GM19238 (cell line): ENCODE measurements at regions not wholly inside any gene's neighbourhood (a gene's known extent, or its start where the extent isn't known, plus 50 kb on each side); places are given as distances from the start of the nearest gene placed in this dataset.
"Not testable (repeated sequence)": the region's sequence is repeated elsewhere in the genome, so short reads cannot be mapped to it uniquely, and the experiment has no call there.

Experiments
- DNase-seq: peaks from one replicate; pipeline ENCODE4 v3.0.0; 2011; ENCODE audit warnings: low spot score; ENCODE audit not compliant: insufficient read length

GRCh38 chr6:140711019-140711613 lies 1336.7 kb upstream of the CITED2 start:
- no peak for DNase-seq

DNA sequence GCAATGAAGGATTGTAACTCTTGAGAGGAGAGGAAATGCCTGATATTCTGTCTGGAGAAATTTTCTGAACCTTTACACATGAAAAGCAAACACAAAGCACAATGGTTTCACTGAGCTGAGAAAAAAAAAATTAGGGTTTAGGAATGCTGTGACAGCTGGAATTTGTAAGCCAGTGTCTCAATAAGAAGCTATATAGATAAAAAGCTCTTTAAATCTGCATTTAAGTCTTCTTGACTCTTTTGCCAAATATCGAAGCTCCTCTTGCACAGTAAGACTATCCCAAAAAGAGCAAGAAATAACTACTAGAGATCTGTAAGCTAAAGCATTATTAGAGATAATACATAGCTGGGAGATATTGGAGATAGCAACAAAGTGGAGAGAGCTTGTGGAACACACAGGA lies 1334.0 kb upstream of the CITED2 start:
- no peak for DNase-seq

GRCh38 chr6:140704008-140704407 lies 1329.6 kb upstream of the CITED2 start:
- DNase-seq: not testable (repeated sequence)

- DNase-seq: no peak
These were observed 1323.1 kb upstream of the CITED2 start for GRCh38 chr6:140697585-140697984.

DNA sequence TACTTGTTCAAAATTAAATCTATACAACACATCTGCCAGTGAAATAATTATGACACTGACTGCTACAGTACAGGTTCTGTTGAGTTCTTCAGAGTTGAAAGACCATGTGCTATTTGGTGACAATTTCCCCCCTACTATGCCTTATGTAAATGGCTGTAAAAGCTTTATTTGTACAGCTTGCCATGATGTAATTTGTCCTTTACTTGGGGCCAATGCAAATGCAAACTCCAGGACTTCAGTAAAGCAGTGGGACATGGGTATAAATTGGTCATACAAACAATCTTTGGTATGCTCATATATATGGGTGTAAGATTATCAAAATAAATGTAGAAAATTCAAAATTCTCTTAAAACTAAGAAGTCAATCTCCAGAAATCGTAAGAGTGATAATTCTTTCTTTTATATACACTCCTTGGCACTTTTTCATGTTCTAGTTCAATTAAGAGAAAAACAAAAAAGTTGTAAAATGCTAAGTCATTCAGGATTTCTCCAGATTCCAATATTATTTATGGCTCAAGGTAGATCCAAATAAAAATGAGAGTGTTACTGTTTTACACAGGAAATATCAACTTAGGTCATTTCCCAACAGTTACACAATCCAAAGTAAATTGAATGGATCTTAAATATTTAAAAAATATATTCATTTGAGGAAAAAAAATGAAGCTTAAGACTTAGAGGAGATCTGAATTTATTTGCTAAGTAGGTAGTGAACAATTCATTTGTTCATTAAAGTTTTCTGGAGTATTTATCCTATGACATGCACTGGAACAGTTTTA lies 1310.5 kb upstream of the CITED2 start:
- no peak for DNase-seq

- no peak for DNase-seq
These were observed 1303.5 kb upstream of the CITED2 start for GRCh38 chr6:140677781-140678528.

- DNase-seq: no peak
These were observed 1297.5 kb upstream of the CITED2 start for GRCh38 chr6:140671926-140672325.

DNA sequence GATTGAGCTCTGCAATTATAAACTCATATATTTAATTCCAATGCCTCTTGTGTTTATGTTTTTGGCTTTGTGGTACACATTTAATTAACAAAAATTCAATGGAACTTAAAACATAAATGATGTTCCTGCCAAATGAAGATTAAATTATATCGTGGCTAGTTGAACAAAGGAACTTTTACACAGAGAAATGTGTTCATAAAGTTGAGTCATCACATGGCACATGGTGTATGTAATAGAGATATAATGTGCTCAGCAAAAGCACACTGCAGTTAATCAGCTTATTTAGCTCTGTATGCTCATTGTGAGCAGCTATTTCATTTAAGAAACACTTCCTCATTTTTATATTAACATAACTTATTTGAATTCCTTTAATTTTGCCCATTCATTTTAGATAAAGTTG lies 1295.6 kb upstream of the CITED2 start:
- no peak for DNase-seq

DNA sequence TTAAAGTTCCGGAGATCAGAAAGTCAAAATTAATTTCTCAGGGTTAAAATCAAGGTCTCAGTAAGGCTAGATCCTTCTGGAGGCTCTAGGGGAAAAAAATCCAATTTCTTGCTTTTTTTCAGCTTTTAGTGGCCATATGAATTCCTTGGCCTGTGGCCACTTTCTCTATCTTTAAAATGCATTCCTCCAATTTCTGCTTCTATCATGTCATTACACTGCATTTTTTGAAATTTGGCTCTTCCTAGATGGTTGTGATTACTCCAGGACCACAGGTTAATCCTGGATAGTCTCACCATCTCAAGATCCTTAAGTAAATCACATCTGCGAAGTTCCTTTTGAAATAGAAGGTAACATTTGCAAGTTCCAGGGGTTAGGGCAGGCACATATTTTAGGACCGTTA lies 1294.9 kb upstream of the CITED2 start:
- no peak for DNase-seq

- no peak for DNase-seq
These were observed 1289.3 kb upstream of the CITED2 start for GRCh38 chr6:140663772-140664171.

GRCh38 chr6:140663094-140663493 lies 1288.6 kb upstream of the CITED2 start:
- DNase-seq: no peak

DNA sequence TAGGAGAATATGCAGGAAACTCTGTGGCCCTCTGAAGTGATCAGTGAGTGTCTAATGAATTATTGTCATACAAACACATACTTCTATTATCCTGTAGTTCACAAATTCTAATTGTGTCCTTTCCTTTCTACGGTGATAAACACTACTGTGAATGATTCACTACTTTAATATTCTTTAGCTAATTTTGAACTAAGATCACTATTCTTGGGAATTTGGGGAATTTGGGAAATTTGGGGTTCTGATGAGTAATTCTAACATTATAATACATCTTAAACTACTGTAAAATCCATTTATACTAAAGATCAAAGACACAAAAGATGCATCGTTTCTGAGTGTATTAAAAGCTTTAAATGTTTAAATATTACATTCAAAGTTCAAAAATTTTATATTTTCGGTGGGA lies 1287.2 kb upstream of the CITED2 start:
- no peak for DNase-seq

GRCh38 chr6:140660295-140660694 lies 1285.8 kb upstream of the CITED2 start:
- DNase-seq: no peak

GRCh38 chr6:140653972-140654371 lies 1279.5 kb upstream of the CITED2 start:
- DNase-seq: no peak

DNA sequence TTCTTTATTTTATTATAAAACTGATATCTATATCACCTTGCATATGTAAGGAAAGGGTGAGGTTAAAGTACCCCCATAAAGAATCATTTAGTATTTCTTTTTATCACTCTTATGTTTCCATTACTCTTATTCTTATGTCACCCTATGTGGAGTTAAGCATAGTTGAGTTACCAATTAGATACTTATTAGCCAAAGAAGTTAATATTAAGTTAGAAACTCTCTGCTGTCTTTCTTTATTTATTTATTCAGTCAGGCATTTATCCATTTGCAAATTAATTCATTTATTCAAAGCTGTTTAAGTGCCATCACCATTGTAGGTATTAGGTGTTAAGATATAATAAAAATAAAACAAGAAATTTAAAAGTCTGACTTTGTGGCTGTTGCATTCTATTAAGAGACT lies 1279.1 kb upstream of the CITED2 start:
- no peak for DNase-seq

DNA sequence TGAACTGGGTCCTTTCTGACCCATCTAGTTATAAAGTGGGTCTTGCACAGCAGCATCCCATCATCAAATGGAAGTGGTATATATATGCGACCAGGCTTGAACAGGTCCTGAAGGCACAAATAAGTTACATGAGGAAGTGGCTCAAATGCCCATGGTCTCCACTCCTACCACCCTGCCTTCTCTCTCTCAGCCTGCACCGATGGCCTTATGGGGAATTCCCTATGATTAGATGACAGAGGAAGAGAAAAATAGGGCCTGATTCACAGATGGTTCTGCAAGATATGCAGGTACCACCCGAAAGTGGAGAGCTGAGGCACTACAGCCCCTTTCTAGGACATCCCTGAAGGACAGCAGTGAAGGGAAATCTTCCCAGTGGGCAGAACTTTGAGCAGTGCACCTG lies 1275.1 kb upstream of the CITED2 start:
- not testable (repeated sequence) for DNase-seq

GRCh38 chr6:140647322-140647721 lies 1272.9 kb upstream of the CITED2 start:
- DNase-seq: not testable (repeated sequence)

GRCh38 chr6:140644017-140644416 lies 1269.6 kb upstream of the CITED2 start:
- DNase-seq: no peak

- DNase-seq: no peak
These were observed 1267.0 kb upstream of the CITED2 start for GRCh38 chr6:140641412-140641811.

- DNase-seq: no peak
These were observed 1262.5 kb upstream of the CITED2 start for GRCh38 chr6:140636908-140637402.

GRCh38 chr6:140636271-140636907 lies 1261.9 kb upstream of the CITED2 start:
- no peak for DNase-seq

GRCh38 chr6:140627002-140627401 lies 1252.6 kb upstream of the CITED2 start:
- DNase-seq: no peak
